RWPE2 (cell line): ENCODE measurements at regions not wholly inside any gene's neighbourhood (a gene's known extent, or its start where the extent isn't known, plus 50 kb on each side); places are given as distances from the start of the nearest gene placed in this dataset.

ENCODE experiments used
- ATAC-seq: fragments of 200-7000 bp; cut with Tn5 transposase; 3 replicates; pipeline ENCODE4 v1.9.1; 2021; ENCODE audit warnings: low read depth
- DNase-seq: peaks from one replicate; pipeline ENCODE4 v3.0.0-alpha.2; 2020; ENCODE audit warnings: low spot score
- H3K27ac ChIP-seq: fragments of 450-650 bp; 2 replicates; pipeline ENCODE4 v1.5.1; 2017; ENCODE audit warnings: mild to moderate bottlenecking; ENCODE audit not compliant: poor library complexity, severe bottlenecking
- H3K27me3 ChIP-seq: fragments of 250-450 bp; sonication (Bioruptor Pico); 2 replicates; pipeline ENCODE4 v1.5.1; 2021; ENCODE audit warnings: mild to moderate bottlenecking, moderate library complexity; ENCODE audit not compliant: insufficient read depth, poor library complexity, severe bottlenecking
- H3K36me3 ChIP-seq: fragments of 250-450 bp; sonication (Bioruptor Pico); 2 replicates; pipeline ENCODE4 v1.5.1; 2020; ENCODE audit warnings: low read depth, mild to moderate bottlenecking, moderate library complexity
- H3K4me1 ChIP-seq: fragments of 250-450 bp; sonication (Bioruptor Pico); 2 replicates; pipeline ENCODE4 v1.5.1; 2021; ENCODE audit warnings: mild to moderate bottlenecking, moderate library complexity; ENCODE audit not compliant: insufficient read depth, poor library complexity, severe bottlenecking
- H3K4me3 ChIP-seq: fragments of 250-450 bp; sonication (Bioruptor Pico); 2 replicates; pipeline ENCODE4 v1.5.1; 2021; ENCODE audit warnings: mild to moderate bottlenecking, moderate library complexity; ENCODE audit not compliant: severe bottlenecking
- H3K9me3 ChIP-seq: fragments of 250-450 bp; sonication (Bioruptor Pico); 2 replicates; pipeline ENCODE4 v1.5.1; 2021; ENCODE audit warnings: mild to moderate bottlenecking, moderate library complexity; ENCODE audit not compliant: severe bottlenecking
- TF ChIP-seq, protein P1 (sequence below): fragments of 450-650 bp; IDR thresholded peaks from one replicate; pipeline ENCODE4 v1.5.1; 2017; ENCODE audit warnings: mild to moderate bottlenecking, moderate library complexity; ENCODE audit not compliant: poor library complexity, severe bottlenecking

GRCh38 chrX:110436523-110436922, 77.9 kb downstream of the RTL9 start:
- H3K27ac ChIP-seq, result no peak overlapping the region
- ATAC-seq, result 0 out of 3 replicates have a peak, but pooled peaks have one; percentile 14
- no peaks in the 10 kb centered on the region for H3K9me3 ChIP-seq
- no peaks in the 10 kb centered on the region for H3K4me1 ChIP-seq
- H3K27me3 ChIP-seq, result no peaks in the 10 kb centered on the region
- TF ChIP-seq, protein P1, sequence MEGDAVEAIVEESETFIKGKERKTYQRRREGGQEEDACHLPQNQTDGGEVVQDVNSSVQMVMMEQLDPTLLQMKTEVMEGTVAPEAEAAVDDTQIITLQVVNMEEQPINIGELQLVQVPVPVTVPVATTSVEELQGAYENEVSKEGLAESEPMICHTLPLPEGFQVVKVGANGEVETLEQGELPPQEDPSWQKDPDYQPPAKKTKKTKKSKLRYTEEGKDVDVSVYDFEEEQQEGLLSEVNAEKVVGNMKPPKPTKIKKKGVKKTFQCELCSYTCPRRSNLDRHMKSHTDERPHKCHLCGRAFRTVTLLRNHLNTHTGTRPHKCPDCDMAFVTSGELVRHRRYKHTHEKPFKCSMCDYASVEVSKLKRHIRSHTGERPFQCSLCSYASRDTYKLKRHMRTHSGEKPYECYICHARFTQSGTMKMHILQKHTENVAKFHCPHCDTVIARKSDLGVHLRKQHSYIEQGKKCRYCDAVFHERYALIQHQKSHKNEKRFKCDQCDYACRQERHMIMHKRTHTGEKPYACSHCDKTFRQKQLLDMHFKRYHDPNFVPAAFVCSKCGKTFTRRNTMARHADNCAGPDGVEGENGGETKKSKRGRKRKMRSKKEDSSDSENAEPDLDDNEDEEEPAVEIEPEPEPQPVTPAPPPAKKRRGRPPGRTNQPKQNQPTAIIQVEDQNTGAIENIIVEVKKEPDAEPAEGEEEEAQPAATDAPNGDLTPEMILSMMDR, result no peak
- no peak overlapping the region for H3K4me3 ChIP-seq
- no peak for DNase-seq
- no peaks in the 10 kb centered on the region for H3K36me3 ChIP-seq

- H3K9me3 ChIP-seq, result no peaks in the 10 kb centered on the region
- TF ChIP-seq, protein P1, result no peak
- no peak for ATAC-seq
Observed at GRCh38 chrX:110437686-110438085, 79.0 kb downstream of the RTL9 start.

GRCh38 chrX:110440016-110440805, 81.6 kb downstream of the RTL9 start:
- Histone ChIP-seq H3K27me3 (no peaks in the 10 kb centered on the region), H3K4me3 (no peak overlapping the region), H3K27ac (no peak overlapping the region), H3K9me3 (no peaks in the 10 kb centered on the region), H3K4me1 (no peaks in the 10 kb centered on the region), H3K36me3 (no peaks in the 10 kb centered on the region)
- DNase-seq (no peak), ATAC-seq (no peak)
- TF ChIP-seq, protein P1, result no peak

More at GRCh38 chrX:110437686-110438085, 79.0 kb downstream of the RTL9 start:
- H3K36me3 ChIP-seq, result no peaks in the 10 kb centered on the region
- no peak overlapping the region for H3K4me3 ChIP-seq
- no peak overlapping the region for H3K27ac ChIP-seq
- no peak for DNase-seq
- H3K4me1 ChIP-seq, result no peaks in the 10 kb centered on the region
- H3K27me3 ChIP-seq, result no peaks in the 10 kb centered on the region

DNA sequence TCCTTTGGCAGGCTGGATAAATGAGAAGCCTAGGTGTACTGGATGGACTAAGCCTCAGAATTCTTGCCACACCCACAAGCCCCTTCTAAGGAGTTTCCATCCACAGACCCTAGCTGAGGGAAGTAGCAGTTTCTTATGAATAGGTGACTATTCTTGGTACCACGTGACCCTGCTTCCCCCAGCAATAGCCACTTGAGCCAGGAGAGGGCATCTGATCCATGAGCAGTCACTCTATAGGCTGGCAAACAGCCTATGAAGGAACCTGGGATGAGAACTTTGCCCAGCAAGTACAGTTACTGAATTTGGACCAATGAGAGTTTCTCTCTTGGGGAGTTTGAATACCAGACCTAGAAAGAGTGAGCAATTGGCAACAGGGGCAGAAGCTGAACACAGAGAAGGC, 84.0 kb downstream of the RTL9 start:
- TF ChIP-seq, protein P1, result peak; percentile 36
- Histone ChIP-seq H3K36me3 (no peaks in the 10 kb centered on the region), H3K9me3 (no peaks in the 10 kb centered on the region), H3K27me3 (no peaks in the 10 kb centered on the region), H3K27ac (no peak overlapping the region), H3K4me1 (no peaks in the 10 kb centered on the region), H3K4me3 (no peak overlapping the region)
- DNase-seq, result no peak
- peak; percentile 66 for ATAC-seq

DNA sequence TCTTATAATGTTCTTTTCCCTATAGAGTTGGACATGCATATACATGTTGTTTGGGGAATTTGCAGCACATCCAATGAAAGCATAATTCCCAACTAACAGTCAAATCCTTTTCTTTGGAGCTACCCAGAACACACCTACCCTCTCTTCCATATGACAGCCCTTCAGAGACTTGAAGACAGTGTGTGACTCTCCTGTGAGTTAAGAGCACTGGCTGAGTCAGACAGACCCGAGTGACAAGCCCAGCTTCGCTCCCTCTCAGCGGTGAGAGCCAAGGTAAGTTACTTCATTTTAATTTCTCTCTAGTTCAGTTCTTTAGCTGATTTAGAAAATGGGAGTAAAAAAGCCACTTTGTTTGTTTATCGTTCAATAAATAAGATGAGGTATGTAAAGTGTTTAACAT, 86.3 kb downstream of the RTL9 start:
- Histone ChIP-seq H3K4me1 (no peaks in the 10 kb centered on the region), H3K4me3 (no peak overlapping the region), H3K27me3 (no peaks in the 10 kb centered on the region), H3K27ac (no peak overlapping the region), H3K36me3 (no peaks in the 10 kb centered on the region), H3K9me3 (no peaks in the 10 kb centered on the region)
- DNase-seq (no peak), ATAC-seq (peak; percentile 61; the same call in 1 of the 3 replicates)
- TF ChIP-seq, protein P1, result no peak
